PFSK-1 (cell line): ENCODE measurements at regions not wholly inside any gene's neighbourhood (a gene's known extent, or its start where the extent isn't known, plus 50 kb on each side); places are given as distances from the start of the nearest gene placed in this dataset.

ENCODE experiments used
- POLR2AphosphoS5 ChIP-seq: IDR thresholded peaks from 2 replicates; pipeline ENCODE4 v1.6.1; 2012; ENCODE audit warnings: low read depth, mild to moderate bottlenecking, control low read depth, low read length, moderate library complexity
- REST ChIP-seq, 2 experiments: IDR thresholded peaks; 2 replicates each; pipeline versions ENCODE4 v1.6.1 to v1.8.0; 2011 to 2012; ENCODE audit warnings: low read depth in 2 of 2, low read length in 2 of 2, control low read depth in 1 of 2, inconsistent platforms in 1 of 2, mild to moderate bottlenecking in 1 of 2, moderate library complexity in 1 of 2; ENCODE audit not compliant: insufficient read depth in 1 of 2
- SIN3A ChIP-seq: IDR thresholded peaks from 2 replicates; pipeline ENCODE4 v1.6.1; 2012; ENCODE audit warnings: mild to moderate bottlenecking, low read length, moderate library complexity, borderline replicate concordance; ENCODE audit not compliant: insufficient read depth

GRCh38 chrX:46333550-46333949 is 211.7 kb downstream of the ZNF674 start:
- TF ChIP-seq SIN3A (no peak), REST (IDR thresholded peaks at IDR 0.05; ENCODE audit: insufficient read depth in 1 of 2, low read depth in 2 of 2, low read length in 2 of 2) (no peak), POLR2AphosphoS5 (no peak)
